CD4-positive, alpha-beta T cell (primary cell): ENCODE measurements at regions not wholly inside any gene's neighbourhood (a gene's known extent, or its start where the extent isn't known, plus 50 kb on each side); places are given as distances from the start of the nearest gene placed in this dataset.

Experiments used
- ATAC-seq: fragments of 200-7000 bp; cut with Tn5 transposase; one replicate; pipeline ENCODE4 v1.10.0; 2022; ENCODE audit warnings: mild to moderate bottlenecking; ENCODE audit not compliant: poor library complexity
- CTCF ChIA-PET: fragments of 350-600 bp; sonication (Branson Sonifier 250); formaldehyde crosslinking; loops from one replicate; lab custom pipeline; 2021; ENCODE audit warnings: antibody characterized with exemption, inconsistent platforms; lab: Charles Lee
- POLR2A ChIA-PET: fragments of 350-600 bp; sonication (Branson Sonifier 250); formaldehyde crosslinking; loops from one replicate; lab custom pipeline; 2021; ENCODE audit warnings: antibody characterized with exemption, inconsistent platforms; lab: Charles Lee
- DNase-seq, 14 experiments: peaks; one replicate each; pipeline ENCODE4 v3.0.0-alpha.2; 2013 to 2020; ENCODE audit warnings: mixed read lengths in 2 of 14
- H3K27ac ChIP-seq, 2 donors: one replicate each; pipeline versions ENCODE4 v1.5.1 to v1.7.0; 2013; ENCODE audit warnings: low read length in 2 of 2, low read depth in 1 of 2, mild to moderate bottlenecking in 1 of 2
- H3K27me3 ChIP-seq, 2 experiments: 1 replicate in 1 of 2; 2 replicates in 1 of 2; pipeline versions ENCODE4 v1.6.1 to v1.7.0; 2013; ENCODE audit warnings: low read length in 2 of 2, control low read depth in 1 of 2, mild to moderate bottlenecking in 1 of 2, moderate library complexity in 1 of 2; ENCODE audit not compliant: insufficient read depth in 2 of 2, control insufficient read depth in 1 of 2
- H3K36me3 ChIP-seq: one replicate; pipeline ENCODE4 v1.6.1; 2013; ENCODE audit warnings: low read length, control low read depth; ENCODE audit not compliant: insufficient read depth
- H3K4me1 ChIP-seq: one replicate; pipeline ENCODE4 v1.6.1; 2013; ENCODE audit warnings: low read length, control low read depth; ENCODE audit not compliant: insufficient read depth
- H3K4me3 ChIP-seq: one replicate; pipeline ENCODE4 v1.5.1; 2013; ENCODE audit warnings: mild to moderate bottlenecking, low read length, moderate library complexity
- H3K9me3 ChIP-seq, 2 experiments: 1 replicate in 1 of 2; 2 replicates in 1 of 2; pipeline versions ENCODE4 v1.6.1 to v1.7.0; 2013; ENCODE audit warnings: low read length in 2 of 2, mild to moderate bottlenecking in 2 of 2, control low read depth in 1 of 2, moderate library complexity in 1 of 2; ENCODE audit not compliant: control insufficient read depth in 1 of 2, insufficient read depth in 1 of 2
- H3K27ac Mint-ChIP-seq: one replicate; pipeline ENCODE4 v1.8.0; 2020; ENCODE audit warnings: mixed read lengths
- H3K27me3 Mint-ChIP-seq: one replicate; pipeline ENCODE4 v1.8.0; 2021; ENCODE audit warnings: mixed read lengths
- H3K36me3 Mint-ChIP-seq: one replicate; pipeline ENCODE4 v1.8.0; 2021; ENCODE audit warnings: low read depth, mixed read lengths
- H3K4me1 Mint-ChIP-seq: one replicate; pipeline ENCODE4 v1.8.0; 2021; ENCODE audit warnings: low read depth, mixed read lengths
- H3K4me3 Mint-ChIP-seq: one replicate; pipeline ENCODE4 v1.8.0; 2020; ENCODE audit warnings: mild to moderate bottlenecking, mixed read lengths
- H3K9me3 Mint-ChIP-seq: one replicate; pipeline ENCODE4 v1.8.0; 2020; ENCODE audit warnings: mixed read lengths
- intact Hi-C, 2 experiments: fragments of 100-400 bp; cut with DNase I in 1 of 2; cut with micrococcal nuclease in 1 of 2; formaldehyde crosslinking; loops; one replicate each; pipeline versions ENCODE4 v1.15.1 to v1.9.0; 2023 to 2025; cut with DNase I, micrococcal nuclease
- TF ChIP-seq, protein P1 (sequence below): fragments of 200-600 bp; IDR thresholded peaks from one replicate; pipeline ENCODE4 v1.8.0; 2022; ENCODE audit warnings: antibody characterized with exemption, mild to moderate bottlenecking

- Histone ChIP-seq H3K27ac (no peak overlapping the region), H3K4me1 (no peaks in the 10 kb centered on the region), H3K4me3 (no peak overlapping the region), H3K36me3 (no peaks in the 10 kb centered on the region), H3K9me3 (no peaks in the 10 kb centered on the region), H3K27me3 (no peaks in the 10 kb centered on the region)
- peaks cover 3% of the 10 kb centered on the region for H3K9me3 Mint-ChIP-seq
- H3K4me3 Mint-ChIP-seq: no peak overlapping the region
- DNase-seq: no peak
- CTCF ChIA-PET: no interaction called here
- no peaks in the 10 kb centered on the region for H3K36me3 Mint-ChIP-seq
- POLR2A ChIA-PET: no interaction called here
- ATAC-seq: no peak
- no peaks in the 10 kb centered on the region for H3K4me1 Mint-ChIP-seq
- no peaks in the 10 kb centered on the region for H3K27me3 Mint-ChIP-seq
- H3K27ac Mint-ChIP-seq: no peak overlapping the region
- intact Hi-C loops: no loop called here
- TF ChIP-seq, protein P1, sequence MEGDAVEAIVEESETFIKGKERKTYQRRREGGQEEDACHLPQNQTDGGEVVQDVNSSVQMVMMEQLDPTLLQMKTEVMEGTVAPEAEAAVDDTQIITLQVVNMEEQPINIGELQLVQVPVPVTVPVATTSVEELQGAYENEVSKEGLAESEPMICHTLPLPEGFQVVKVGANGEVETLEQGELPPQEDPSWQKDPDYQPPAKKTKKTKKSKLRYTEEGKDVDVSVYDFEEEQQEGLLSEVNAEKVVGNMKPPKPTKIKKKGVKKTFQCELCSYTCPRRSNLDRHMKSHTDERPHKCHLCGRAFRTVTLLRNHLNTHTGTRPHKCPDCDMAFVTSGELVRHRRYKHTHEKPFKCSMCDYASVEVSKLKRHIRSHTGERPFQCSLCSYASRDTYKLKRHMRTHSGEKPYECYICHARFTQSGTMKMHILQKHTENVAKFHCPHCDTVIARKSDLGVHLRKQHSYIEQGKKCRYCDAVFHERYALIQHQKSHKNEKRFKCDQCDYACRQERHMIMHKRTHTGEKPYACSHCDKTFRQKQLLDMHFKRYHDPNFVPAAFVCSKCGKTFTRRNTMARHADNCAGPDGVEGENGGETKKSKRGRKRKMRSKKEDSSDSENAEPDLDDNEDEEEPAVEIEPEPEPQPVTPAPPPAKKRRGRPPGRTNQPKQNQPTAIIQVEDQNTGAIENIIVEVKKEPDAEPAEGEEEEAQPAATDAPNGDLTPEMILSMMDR: no peak
Observed at GRCh38 chr4:110914791-110915190, 291.9 kb upstream of the PITX2 start.

DNA sequence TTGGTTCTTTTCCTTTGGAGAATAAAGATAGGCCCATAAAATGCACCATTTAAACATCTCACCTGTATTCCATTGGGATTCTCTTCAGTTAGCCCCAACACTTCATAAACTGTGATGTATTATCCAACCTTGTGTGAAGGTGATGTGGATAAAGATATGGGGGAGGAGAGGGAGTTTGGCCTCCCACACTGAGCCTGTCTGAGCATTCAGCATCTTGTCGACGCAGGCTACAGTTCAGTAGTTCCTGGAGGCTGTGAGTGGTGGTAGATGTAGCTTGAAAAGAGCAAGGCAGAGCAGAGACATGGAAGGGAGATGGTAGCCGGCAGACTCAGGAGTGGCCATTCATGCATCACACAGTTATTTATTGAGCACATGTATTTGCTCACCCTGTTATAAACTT lies 292.4 kb upstream of the PITX2 start:
- Mint-ChIP-seq H3K27ac (no peak overlapping the region), H3K9me3 (peaks cover 3% of the 10 kb centered on the region), H3K27me3 (no peaks in the 10 kb centered on the region), H3K4me1 (no peaks in the 10 kb centered on the region), H3K4me3 (no peak overlapping the region), H3K36me3 (no peaks in the 10 kb centered on the region)
- no peaks in the 10 kb centered on the region for H3K27me3 ChIP-seq
- TF ChIP-seq, protein P1: no peak
- ATAC-seq: no peak
- no peaks in the 10 kb centered on the region for H3K36me3 ChIP-seq
- no peaks in the 10 kb centered on the region for H3K4me1 ChIP-seq
- no peak overlapping the region for H3K4me3 ChIP-seq
- H3K27ac ChIP-seq: no peak overlapping the region
- no peak for DNase-seq
- ChIA-PET POLR2A (no interaction called here), CTCF (no interaction called here)
- H3K9me3 ChIP-seq: no peaks in the 10 kb centered on the region
- intact Hi-C loops: no loop called here

GRCh38 chr4:110916505-110916904 lies 293.6 kb upstream of the PITX2 start:
- Mint-ChIP-seq H3K36me3 (no peaks in the 10 kb centered on the region), H3K9me3 (peaks cover 3% of the 10 kb centered on the region), H3K4me3 (no peak overlapping the region), H3K27me3 (no peaks in the 10 kb centered on the region), H3K4me1 (no peaks in the 10 kb centered on the region), H3K27ac (no peak overlapping the region)
- Histone ChIP-seq H3K4me1 (no peaks in the 10 kb centered on the region), H3K9me3 (no peaks in the 10 kb centered on the region), H3K4me3 (no peak overlapping the region), H3K27ac (no peak overlapping the region), H3K36me3 (no peaks in the 10 kb centered on the region), H3K27me3 (no peaks in the 10 kb centered on the region)
- ATAC-seq (no peak), DNase-seq (no peak)
- intact Hi-C loops: no loop called here
- TF ChIP-seq, protein P1: no peak
- ChIA-PET POLR2A (no interaction called here), CTCF (no interaction called here)
